WTC11 (cell line): ENCODE measurements at regions not wholly inside any gene's neighbourhood (a gene's known extent, or its start where the extent isn't known, plus 50 kb on each side); places are given as distances from the start of the nearest gene placed in this dataset.

Source experiments
- ATAC-seq: fragments of 200-7000 bp; cut with Tn5 transposase; 2 replicates; pipeline ENCODE4 v1.10.0; 2021; ENCODE audit warnings: mild to moderate bottlenecking, moderate library complexity
- CTCF ChIA-PET: fragments of 300-600 bp; sonication (Branson Sonifier 250); formaldehyde crosslinking; loops from one replicate; lab custom pipeline; 2021; ENCODE audit warnings: antibody characterized with exemption; lab: Charles Lee
- POLR2A ChIA-PET: fragments of 350-600 bp; sonication (Branson Sonifier 250); formaldehyde crosslinking; loops from one replicate; lab custom pipeline; 2021; ENCODE audit warnings: antibody characterized with exemption; lab: Charles Lee
- DNase-seq: peaks from one replicate; pipeline ENCODE4 v3.0.0; 2021; ENCODE audit warnings: low spot score
- H3K27ac Mint-ChIP-seq: 2 replicates; pipeline ENCODE4 v1.8.0; 2021; ENCODE audit warnings: mixed read lengths
- H3K27me3 Mint-ChIP-seq: 2 replicates; pipeline ENCODE4 v1.8.0; 2021; ENCODE audit warnings: low read depth, mild to moderate bottlenecking, moderate library complexity, mixed read lengths
- H3K36me3 Mint-ChIP-seq: 2 replicates; pipeline ENCODE4 v1.8.0; 2021; ENCODE audit warnings: mixed read lengths
- H3K4me1 Mint-ChIP-seq: 2 replicates; pipeline ENCODE4 v1.8.0; 2022; ENCODE audit warnings: mixed read lengths
- H3K4me3 Mint-ChIP-seq: 2 replicates; pipeline ENCODE4 v1.8.0; 2021; ENCODE audit warnings: mild to moderate bottlenecking, moderate library complexity, mixed read lengths
- H3K9me3 Mint-ChIP-seq: 2 replicates; pipeline ENCODE4 v1.8.0; 2021; ENCODE audit warnings: mixed read lengths
- KAT7 ChIP-seq: sonication (generic); formaldehyde crosslinking; IDR thresholded peaks from 2 replicates; pipeline ENCODE4 v1.8.1; 2023; ENCODE audit warnings: missing genetic modification reagents, mild to moderate bottlenecking, borderline replicate concordance
- SMAD3 ChIP-seq: sonication (generic); formaldehyde crosslinking; IDR thresholded peaks from 2 replicates; pipeline ENCODE4 v1.8.0; 2022; ENCODE audit warnings: missing genetic modification reagents, mild to moderate bottlenecking, borderline replicate concordance
- SMAD4 ChIP-seq: sonication (generic); formaldehyde crosslinking; IDR thresholded peaks from 2 replicates; pipeline ENCODE4 v1.8.0; 2022; ENCODE audit warnings: mild to moderate bottlenecking, missing genetic modification reagents
- ZBTB21 ChIP-seq: sonication (generic); formaldehyde crosslinking; IDR thresholded peaks from 2 replicates; pipeline ENCODE4 v1.8.1; 2023; ENCODE audit warnings: mild to moderate bottlenecking, missing genetic modification reagents, borderline replicate concordance
- ZNF263 ChIP-seq: sonication (generic); formaldehyde crosslinking; IDR thresholded peaks from 2 replicates; pipeline ENCODE4 v1.8.1; 2022; ENCODE audit warnings: low read depth, mild to moderate bottlenecking, moderate library complexity, missing genetic modification reagents
- TF ChIP-seq, protein P1 (sequence below): sonication (generic); formaldehyde crosslinking; IDR thresholded peaks from 2 replicates; pipeline ENCODE4 v1.8.0; 2023; ENCODE audit warnings: missing genetic modification reagents
- TF ChIP-seq, protein P2 (sequence below): sonication (generic); formaldehyde crosslinking; conservative IDR thresholded peaks from 2 replicates; pipeline ENCODE4 v1.8.1; 2022; ENCODE audit warnings: mild to moderate bottlenecking, missing genetic modification reagents
- TF ChIP-seq, protein P3 (sequence below): fragments of 250-450 bp; sonication (Bioruptor Pico); IDR thresholded peaks from 2 replicates; pipeline ENCODE4 v1.8.0; 2021; ENCODE audit warnings: mild to moderate bottlenecking
- TF ChIP-seq, protein P4 (sequence below): fragments of 250-450 bp; sonication (Bioruptor Pico); IDR thresholded peaks from 2 replicates; pipeline ENCODE4 v1.9.0; 2021; ENCODE audit warnings: mild to moderate bottlenecking, borderline replicate concordance
- TF ChIP-seq, protein P5 (sequence below): fragments of 250-450 bp; sonication (Bioruptor Pico); IDR thresholded peaks from 2 replicates; pipeline ENCODE4 v1.9.0; 2021; ENCODE audit warnings: mild to moderate bottlenecking
- TF ChIP-seq, protein P6 (sequence below): sonication (generic); formaldehyde crosslinking; IDR thresholded peaks from 2 replicates; pipeline ENCODE4 v1.8.1; 2023; ENCODE audit warnings: mild to moderate bottlenecking, missing genetic modification reagents
- TF ChIP-seq, protein P7 (sequence below): fragments of 250-450 bp; sonication (Bioruptor Pico); conservative IDR thresholded peaks from 2 replicates; pipeline ENCODE4 v1.9.0; 2021; ENCODE audit warnings: mild to moderate bottlenecking
- TF ChIP-seq, protein P8 (sequence below): sonication (generic); formaldehyde crosslinking; IDR thresholded peaks from 2 replicates; pipeline ENCODE4 v1.8.1; 2023; ENCODE audit warnings: mild to moderate bottlenecking, missing genetic modification reagents, borderline replicate concordance
- TF ChIP-seq, protein P9 (sequence below): sonication (generic); formaldehyde crosslinking; IDR thresholded peaks from 2 replicates; pipeline ENCODE4 v1.8.0; 2022; ENCODE audit warnings: mild to moderate bottlenecking, missing genetic modification reagents

DNA sequence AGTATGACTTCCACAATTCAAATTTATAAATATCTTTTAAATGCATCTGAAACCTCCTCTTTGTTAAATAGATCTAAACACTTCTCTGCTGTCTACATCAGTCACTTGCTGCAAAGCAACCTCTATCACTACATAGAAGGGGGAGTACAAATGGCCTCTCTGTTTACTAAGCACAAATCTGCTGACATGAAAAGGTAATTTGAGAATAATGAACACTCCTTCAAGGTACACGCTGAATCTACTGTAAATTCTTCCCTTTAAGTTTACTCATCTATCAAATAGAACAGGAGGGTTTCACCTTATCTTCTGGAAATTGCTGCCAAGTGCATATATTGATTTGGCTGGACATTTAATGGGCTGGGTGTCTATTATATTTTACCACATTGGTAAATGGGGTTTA lies 879.6 kb downstream of the SUCLG1 start:
- no peak for DNase-seq
- H3K36me3 Mint-ChIP-seq = no peaks in the 10 kb centered on the region
- peaks cover 13% of the 10 kb centered on the region for H3K4me1 Mint-ChIP-seq
- H3K4me3 Mint-ChIP-seq = no peak overlapping the region
- H3K9me3 Mint-ChIP-seq = no peaks in the 10 kb centered on the region
- no peak for ATAC-seq
- TF ChIP-seq KAT7 (CRISPR knock-in tag) (no peak), ZBTB21 (CRISPR knock-in tag) (no peak)
- TF ChIP-seq, protein P1, sequence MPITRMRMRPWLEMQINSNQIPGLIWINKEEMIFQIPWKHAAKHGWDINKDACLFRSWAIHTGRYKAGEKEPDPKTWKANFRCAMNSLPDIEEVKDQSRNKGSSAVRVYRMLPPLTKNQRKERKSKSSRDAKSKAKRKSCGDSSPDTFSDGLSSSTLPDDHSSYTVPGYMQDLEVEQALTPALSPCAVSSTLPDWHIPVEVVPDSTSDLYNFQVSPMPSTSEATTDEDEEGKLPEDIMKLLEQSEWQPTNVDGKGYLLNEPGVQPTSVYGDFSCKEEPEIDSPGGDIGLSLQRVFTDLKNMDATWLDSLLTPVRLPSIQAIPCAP (CRISPR knock-in tag) = no peak
- TF ChIP-seq, protein P2, sequence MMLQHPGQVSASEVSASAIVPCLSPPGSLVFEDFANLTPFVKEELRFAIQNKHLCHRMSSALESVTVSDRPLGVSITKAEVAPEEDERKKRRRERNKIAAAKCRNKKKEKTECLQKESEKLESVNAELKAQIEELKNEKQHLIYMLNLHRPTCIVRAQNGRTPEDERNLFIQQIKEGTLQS (CRISPR knock-in tag) = no peak
- TF ChIP-seq, protein P3, sequence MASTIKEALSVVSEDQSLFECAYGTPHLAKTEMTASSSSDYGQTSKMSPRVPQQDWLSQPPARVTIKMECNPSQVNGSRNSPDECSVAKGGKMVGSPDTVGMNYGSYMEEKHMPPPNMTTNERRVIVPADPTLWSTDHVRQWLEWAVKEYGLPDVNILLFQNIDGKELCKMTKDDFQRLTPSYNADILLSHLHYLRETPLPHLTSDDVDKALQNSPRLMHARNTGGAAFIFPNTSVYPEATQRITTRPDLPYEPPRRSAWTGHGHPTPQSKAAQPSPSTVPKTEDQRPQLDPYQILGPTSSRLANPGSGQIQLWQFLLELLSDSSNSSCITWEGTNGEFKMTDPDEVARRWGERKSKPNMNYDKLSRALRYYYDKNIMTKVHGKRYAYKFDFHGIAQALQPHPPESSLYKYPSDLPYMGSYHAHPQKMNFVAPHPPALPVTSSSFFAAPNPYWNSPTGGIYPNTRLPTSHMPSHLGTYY (CRISPR knock-in tag) = no peak
- TF ChIP-seq, protein P4, sequence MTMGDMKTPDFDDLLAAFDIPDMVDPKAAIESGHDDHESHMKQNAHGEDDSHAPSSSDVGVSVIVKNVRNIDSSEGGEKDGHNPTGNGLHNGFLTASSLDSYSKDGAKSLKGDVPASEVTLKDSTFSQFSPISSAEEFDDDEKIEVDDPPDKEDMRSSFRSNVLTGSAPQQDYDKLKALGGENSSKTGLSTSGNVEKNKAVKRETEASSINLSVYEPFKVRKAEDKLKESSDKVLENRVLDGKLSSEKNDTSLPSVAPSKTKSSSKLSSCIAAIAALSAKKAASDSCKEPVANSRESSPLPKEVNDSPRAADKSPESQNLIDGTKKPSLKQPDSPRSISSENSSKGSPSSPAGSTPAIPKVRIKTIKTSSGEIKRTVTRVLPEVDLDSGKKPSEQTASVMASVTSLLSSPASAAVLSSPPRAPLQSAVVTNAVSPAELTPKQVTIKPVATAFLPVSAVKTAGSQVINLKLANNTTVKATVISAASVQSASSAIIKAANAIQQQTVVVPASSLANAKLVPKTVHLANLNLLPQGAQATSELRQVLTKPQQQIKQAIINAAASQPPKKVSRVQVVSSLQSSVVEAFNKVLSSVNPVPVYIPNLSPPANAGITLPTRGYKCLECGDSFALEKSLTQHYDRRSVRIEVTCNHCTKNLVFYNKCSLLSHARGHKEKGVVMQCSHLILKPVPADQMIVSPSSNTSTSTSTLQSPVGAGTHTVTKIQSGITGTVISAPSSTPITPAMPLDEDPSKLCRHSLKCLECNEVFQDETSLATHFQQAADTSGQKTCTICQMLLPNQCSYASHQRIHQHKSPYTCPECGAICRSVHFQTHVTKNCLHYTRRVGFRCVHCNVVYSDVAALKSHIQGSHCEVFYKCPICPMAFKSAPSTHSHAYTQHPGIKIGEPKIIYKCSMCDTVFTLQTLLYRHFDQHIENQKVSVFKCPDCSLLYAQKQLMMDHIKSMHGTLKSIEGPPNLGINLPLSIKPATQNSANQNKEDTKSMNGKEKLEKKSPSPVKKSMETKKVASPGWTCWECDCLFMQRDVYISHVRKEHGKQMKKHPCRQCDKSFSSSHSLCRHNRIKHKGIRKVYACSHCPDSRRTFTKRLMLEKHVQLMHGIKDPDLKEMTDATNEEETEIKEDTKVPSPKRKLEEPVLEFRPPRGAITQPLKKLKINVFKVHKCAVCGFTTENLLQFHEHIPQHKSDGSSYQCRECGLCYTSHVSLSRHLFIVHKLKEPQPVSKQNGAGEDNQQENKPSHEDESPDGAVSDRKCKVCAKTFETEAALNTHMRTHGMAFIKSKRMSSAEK (CRISPR knock-in tag) = no peak
- TF ChIP-seq, protein P5, sequence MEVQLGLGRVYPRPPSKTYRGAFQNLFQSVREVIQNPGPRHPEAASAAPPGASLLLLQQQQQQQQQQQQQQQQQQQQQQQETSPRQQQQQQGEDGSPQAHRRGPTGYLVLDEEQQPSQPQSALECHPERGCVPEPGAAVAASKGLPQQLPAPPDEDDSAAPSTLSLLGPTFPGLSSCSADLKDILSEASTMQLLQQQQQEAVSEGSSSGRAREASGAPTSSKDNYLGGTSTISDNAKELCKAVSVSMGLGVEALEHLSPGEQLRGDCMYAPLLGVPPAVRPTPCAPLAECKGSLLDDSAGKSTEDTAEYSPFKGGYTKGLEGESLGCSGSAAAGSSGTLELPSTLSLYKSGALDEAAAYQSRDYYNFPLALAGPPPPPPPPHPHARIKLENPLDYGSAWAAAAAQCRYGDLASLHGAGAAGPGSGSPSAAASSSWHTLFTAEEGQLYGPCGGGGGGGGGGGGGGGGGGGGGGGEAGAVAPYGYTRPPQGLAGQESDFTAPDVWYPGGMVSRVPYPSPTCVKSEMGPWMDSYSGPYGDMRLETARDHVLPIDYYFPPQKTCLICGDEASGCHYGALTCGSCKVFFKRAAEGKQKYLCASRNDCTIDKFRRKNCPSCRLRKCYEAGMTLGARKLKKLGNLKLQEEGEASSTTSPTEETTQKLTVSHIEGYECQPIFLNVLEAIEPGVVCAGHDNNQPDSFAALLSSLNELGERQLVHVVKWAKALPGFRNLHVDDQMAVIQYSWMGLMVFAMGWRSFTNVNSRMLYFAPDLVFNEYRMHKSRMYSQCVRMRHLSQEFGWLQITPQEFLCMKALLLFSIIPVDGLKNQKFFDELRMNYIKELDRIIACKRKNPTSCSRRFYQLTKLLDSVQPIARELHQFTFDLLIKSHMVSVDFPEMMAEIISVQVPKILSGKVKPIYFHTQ (CRISPR knock-in tag) = no peak
- no peaks in the 10 kb centered on the region; the same call in 1 of the 2 replicates for H3K27me3 Mint-ChIP-seq
- ChIA-PET CTCF (no interaction called here), POLR2A (no interaction called here)
- H3K27ac Mint-ChIP-seq = no peak overlapping the region

DNA sequence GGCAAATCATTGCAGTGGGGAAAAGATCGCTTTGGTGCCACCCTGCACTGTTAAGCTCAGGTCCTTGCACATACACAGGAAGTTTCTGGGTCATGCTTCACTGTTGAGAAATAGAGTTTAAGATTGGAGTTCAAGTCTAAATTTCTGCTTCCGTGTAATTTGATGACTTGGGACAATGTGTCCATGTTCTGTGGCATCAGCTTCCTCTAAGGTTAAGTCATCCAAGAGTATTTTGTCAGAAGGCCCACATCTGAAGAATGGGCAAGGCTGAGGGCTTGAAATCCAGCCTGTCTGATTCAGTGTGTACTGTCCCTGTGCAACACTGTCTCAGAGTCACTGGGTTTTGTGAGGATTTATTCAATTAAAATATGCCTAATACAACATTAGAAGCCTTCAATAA lies 880.7 kb downstream of the SUCLG1 start:
- DNase-seq (no peak), ATAC-seq (no peak)
- H3K27ac Mint-ChIP-seq = no peak overlapping the region
- H3K36me3 Mint-ChIP-seq = no peaks in the 10 kb centered on the region
- H3K27me3 Mint-ChIP-seq = no peaks in the 10 kb centered on the region; the same call in 1 of the 2 replicates
- peaks cover 4% of the 10 kb centered on the region; the same call in 1 of the 2 replicates for H3K4me1 Mint-ChIP-seq
- ChIA-PET POLR2A (no interaction called here), CTCF (no interaction called here)
- H3K4me3 Mint-ChIP-seq = no peak overlapping the region
- no peaks in the 10 kb centered on the region for H3K9me3 Mint-ChIP-seq
- TF ChIP-seq ZNF263 (CRISPR knock-in tag) (no peak), SMAD3 (no peak), SMAD4 (CRISPR knock-in tag) (no peak)
- TF ChIP-seq, protein P6, sequence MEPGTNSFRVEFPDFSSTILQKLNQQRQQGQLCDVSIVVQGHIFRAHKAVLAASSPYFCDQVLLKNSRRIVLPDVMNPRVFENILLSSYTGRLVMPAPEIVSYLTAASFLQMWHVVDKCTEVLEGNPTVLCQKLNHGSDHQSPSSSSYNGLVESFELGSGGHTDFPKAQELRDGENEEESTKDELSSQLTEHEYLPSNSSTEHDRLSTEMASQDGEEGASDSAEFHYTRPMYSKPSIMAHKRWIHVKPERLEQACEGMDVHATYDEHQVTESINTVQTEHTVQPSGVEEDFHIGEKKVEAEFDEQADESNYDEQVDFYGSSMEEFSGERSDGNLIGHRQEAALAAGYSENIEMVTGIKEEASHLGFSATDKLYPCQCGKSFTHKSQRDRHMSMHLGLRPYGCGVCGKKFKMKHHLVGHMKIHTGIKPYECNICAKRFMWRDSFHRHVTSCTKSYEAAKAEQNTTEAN (CRISPR knock-in tag) = no peak
- TF ChIP-seq, protein P7, sequence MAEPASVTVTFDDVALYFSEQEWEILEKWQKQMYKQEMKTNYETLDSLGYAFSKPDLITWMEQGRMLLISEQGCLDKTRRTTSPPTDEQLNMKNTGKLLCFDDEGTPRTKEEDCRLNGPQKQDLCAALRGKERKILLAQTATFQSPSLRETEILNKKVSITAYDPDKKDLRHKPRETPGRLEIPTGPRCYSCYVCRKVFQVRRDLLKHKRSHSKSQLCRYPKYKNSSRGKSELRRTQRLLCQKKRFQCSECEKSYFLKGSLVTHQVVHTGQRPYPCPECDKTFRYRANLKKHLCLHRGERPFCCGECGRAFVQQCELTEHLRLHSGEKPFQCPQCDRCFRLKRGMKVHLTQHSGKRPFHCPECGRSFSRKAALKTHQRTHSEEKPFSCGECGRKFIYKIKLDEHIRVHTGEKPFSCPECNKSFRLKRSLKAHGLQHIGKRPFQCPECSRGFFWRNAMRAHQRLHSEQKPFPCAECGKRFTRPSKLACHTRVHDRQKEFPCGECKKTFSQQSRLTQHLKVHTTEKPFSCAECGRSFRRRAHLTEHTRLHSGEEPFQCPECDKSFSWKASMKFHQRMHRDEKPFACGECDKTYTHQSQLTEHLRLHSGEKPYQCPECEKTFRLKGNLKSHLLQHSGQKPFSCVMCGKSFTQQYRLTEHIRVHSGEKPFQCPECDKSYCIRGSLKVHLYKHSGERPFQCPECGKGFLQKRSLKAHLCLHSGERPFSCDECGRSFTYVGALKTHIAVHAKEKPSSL (CRISPR knock-in tag) = no peak
- TF ChIP-seq, protein P8, sequence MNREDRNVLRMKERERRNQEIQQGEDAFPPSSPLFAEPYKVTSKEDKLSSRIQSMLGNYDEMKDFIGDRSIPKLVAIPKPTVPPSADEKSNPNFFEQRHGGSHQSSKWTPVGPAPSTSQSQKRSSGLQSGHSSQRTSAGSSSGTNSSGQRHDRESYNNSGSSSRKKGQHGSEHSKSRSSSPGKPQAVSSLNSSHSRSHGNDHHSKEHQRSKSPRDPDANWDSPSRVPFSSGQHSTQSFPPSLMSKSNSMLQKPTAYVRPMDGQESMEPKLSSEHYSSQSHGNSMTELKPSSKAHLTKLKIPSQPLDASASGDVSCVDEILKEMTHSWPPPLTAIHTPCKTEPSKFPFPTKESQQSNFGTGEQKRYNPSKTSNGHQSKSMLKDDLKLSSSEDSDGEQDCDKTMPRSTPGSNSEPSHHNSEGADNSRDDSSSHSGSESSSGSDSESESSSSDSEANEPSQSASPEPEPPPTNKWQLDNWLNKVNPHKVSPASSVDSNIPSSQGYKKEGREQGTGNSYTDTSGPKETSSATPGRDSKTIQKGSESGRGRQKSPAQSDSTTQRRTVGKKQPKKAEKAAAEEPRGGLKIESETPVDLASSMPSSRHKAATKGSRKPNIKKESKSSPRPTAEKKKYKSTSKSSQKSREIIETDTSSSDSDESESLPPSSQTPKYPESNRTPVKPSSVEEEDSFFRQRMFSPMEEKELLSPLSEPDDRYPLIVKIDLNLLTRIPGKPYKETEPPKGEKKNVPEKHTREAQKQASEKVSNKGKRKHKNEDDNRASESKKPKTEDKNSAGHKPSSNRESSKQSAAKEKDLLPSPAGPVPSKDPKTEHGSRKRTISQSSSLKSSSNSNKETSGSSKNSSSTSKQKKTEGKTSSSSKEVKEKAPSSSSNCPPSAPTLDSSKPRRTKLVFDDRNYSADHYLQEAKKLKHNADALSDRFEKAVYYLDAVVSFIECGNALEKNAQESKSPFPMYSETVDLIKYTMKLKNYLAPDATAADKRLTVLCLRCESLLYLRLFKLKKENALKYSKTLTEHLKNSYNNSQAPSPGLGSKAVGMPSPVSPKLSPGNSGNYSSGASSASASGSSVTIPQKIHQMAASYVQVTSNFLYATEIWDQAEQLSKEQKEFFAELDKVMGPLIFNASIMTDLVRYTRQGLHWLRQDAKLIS = no peak
- TF ChIP-seq, protein P9, sequence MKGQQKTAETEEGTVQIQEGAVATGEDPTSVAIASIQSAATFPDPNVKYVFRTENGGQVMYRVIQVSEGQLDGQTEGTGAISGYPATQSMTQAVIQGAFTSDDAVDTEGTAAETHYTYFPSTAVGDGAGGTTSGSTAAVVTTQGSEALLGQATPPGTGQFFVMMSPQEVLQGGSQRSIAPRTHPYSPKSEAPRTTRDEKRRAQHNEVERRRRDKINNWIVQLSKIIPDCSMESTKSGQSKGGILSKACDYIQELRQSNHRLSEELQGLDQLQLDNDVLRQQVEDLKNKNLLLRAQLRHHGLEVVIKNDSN (CRISPR knock-in tag) = no peak
